ENCODE measurements at regions not wholly inside any gene's neighbourhood (a gene's known extent, or its start where the extent isn't known, plus 50 kb on each side); places are given as distances from the start of the nearest gene placed in this dataset.
"Not testable (repeated sequence)": the region's sequence is repeated elsewhere in the genome, so short reads cannot be mapped to it uniquely, and the experiment has no call there.

- H3K36me3 ChIP-seq (ENCODE audit: control insufficient read depth in 3 of 3, insufficient read depth in 3 of 3, low read length in 3 of 3); H3K4me1 ChIP-seq (ENCODE audit: control insufficient read depth in 3 of 3, insufficient read depth in 3 of 3, low read length in 3 of 3); H3K4me3 ChIP-seq (ENCODE audit: low read length in 3 of 3); H3K27me3 ChIP-seq (ENCODE audit: control insufficient read depth in 3 of 3, insufficient read depth in 3 of 3, low read length in 3 of 3); H3K27ac ChIP-seq (ENCODE audit: low read depth, low read length); H3K9me3 ChIP-seq (ENCODE audit: control insufficient read depth in 3 of 3, low read length in 3 of 3); H3K9ac ChIP-seq (ENCODE audit: low read depth in 1 of 3, low read length in 3 of 3): not testable (repeated sequence)
These were observed 55.2 kb downstream of the GOLGA8B start for GRCh38 chr15:34528055-34528754.

- H3K9me3 ChIP-seq (ENCODE audit: control insufficient read depth in 3 of 3, low read length in 3 of 3); H3K9ac ChIP-seq (ENCODE audit: low read depth in 1 of 3, low read length in 3 of 3); H3K27me3 ChIP-seq (ENCODE audit: control insufficient read depth in 3 of 3, insufficient read depth in 3 of 3, low read length in 3 of 3); H3K36me3 ChIP-seq (ENCODE audit: control insufficient read depth in 3 of 3, insufficient read depth in 3 of 3, low read length in 3 of 3); H3K4me1 ChIP-seq (ENCODE audit: control insufficient read depth in 3 of 3, insufficient read depth in 3 of 3, low read length in 3 of 3); H3K27ac ChIP-seq (ENCODE audit: low read depth, low read length); H3K4me3 ChIP-seq (ENCODE audit: low read length in 3 of 3): not testable (repeated sequence)
These were observed 55.8 kb downstream of the GOLGA8B start for GRCh38 chr15:34527641-34528040.

GRCh38 chr15:34523849-34524248 is 59.6 kb downstream of the GOLGA8B start:
- not testable (repeated sequence) for H3K36me3 ChIP-seq (ENCODE audit: control insufficient read depth in 3 of 3, insufficient read depth in 3 of 3, low read length in 3 of 3); H3K9me3 ChIP-seq (ENCODE audit: control insufficient read depth in 3 of 3, low read length in 3 of 3); H3K4me1 ChIP-seq (ENCODE audit: control insufficient read depth in 3 of 3, insufficient read depth in 3 of 3, low read length in 3 of 3); H3K4me3 ChIP-seq (ENCODE audit: low read length in 3 of 3); H3K27ac ChIP-seq (ENCODE audit: low read depth, low read length); H3K27me3 ChIP-seq (ENCODE audit: control insufficient read depth in 3 of 3, insufficient read depth in 3 of 3, low read length in 3 of 3); H3K9ac ChIP-seq (ENCODE audit: low read depth in 1 of 3, low read length in 3 of 3)

GRCh38 chr15:34522601-34523000 is 60.9 kb downstream of the GOLGA8B start:
- not testable (repeated sequence) for H3K4me3 ChIP-seq (ENCODE audit: low read length in 3 of 3)

GRCh38 chr15:34521802-34522485 is 61.5 kb downstream of the GOLGA8B start:
- not testable (repeated sequence) for H3K9ac ChIP-seq (ENCODE audit: low read depth in 1 of 3, low read length in 3 of 3); H3K36me3 ChIP-seq (ENCODE audit: control insufficient read depth in 3 of 3, insufficient read depth in 3 of 3, low read length in 3 of 3); H3K27me3 ChIP-seq (ENCODE audit: control insufficient read depth in 3 of 3, insufficient read depth in 3 of 3, low read length in 3 of 3); H3K4me3 ChIP-seq (ENCODE audit: low read length in 3 of 3); H3K9me3 ChIP-seq (ENCODE audit: control insufficient read depth in 3 of 3, low read length in 3 of 3); H3K4me1 ChIP-seq (ENCODE audit: control insufficient read depth in 3 of 3, insufficient read depth in 3 of 3, low read length in 3 of 3); H3K27ac ChIP-seq (ENCODE audit: low read depth, low read length)

More at GRCh38 chr15:34522601-34523000, 60.9 kb downstream of the GOLGA8B start:
- H3K27ac ChIP-seq (ENCODE audit: low read depth, low read length); H3K36me3 ChIP-seq (ENCODE audit: control insufficient read depth in 3 of 3, insufficient read depth in 3 of 3, low read length in 3 of 3); H3K27me3 ChIP-seq (ENCODE audit: control insufficient read depth in 3 of 3, insufficient read depth in 3 of 3, low read length in 3 of 3); H3K9me3 ChIP-seq (ENCODE audit: control insufficient read depth in 3 of 3, low read length in 3 of 3); H3K4me1 ChIP-seq (ENCODE audit: control insufficient read depth in 3 of 3, insufficient read depth in 3 of 3, low read length in 3 of 3); H3K9ac ChIP-seq (ENCODE audit: low read depth in 1 of 3, low read length in 3 of 3): not testable (repeated sequence)

DNA sequence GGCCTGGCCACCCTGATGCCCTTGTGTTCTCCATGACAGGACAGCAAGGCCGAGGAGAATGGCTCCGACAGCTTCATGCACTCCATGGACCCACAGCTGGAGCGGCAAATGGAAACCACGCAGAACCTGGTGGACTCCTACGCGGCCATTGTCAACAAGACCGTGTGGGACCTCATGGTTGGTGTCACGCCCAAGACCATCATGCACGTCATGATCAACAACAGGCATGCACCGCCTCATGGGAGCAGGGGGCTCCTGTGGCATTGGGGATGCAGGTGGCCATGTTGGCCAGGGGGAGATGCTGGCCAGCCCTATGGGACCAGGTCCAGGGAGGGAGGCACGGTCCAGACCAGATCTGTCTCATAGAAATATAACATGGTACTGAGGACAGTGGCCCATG is 62.9 kb downstream of the GOLGA8B start:
- Histone ChIP-seq H3K36me3 (ENCODE audit: control insufficient read depth in 3 of 3, insufficient read depth in 3 of 3, low read length in 3 of 3) (no peaks in the 10 kb centered on the region), H3K4me3 (ENCODE audit: low read length in 3 of 3) (no peak overlapping the region), H3K27ac (ENCODE audit: low read depth, low read length) (no peak overlapping the region), H3K9ac (ENCODE audit: low read depth in 1 of 3, low read length in 3 of 3) (no peak overlapping the region), H3K27me3 (ENCODE audit: control insufficient read depth in 3 of 3, insufficient read depth in 3 of 3, low read length in 3 of 3) (no peaks in the 10 kb centered on the region), H3K9me3 (ENCODE audit: control insufficient read depth in 3 of 3, low read length in 3 of 3) (no peaks in the 10 kb centered on the region), H3K4me1 (ENCODE audit: control insufficient read depth in 3 of 3, insufficient read depth in 3 of 3, low read length in 3 of 3) (no peaks in the 10 kb centered on the region)

GRCh38 chr15:34520010-34520409 is 63.4 kb downstream of the GOLGA8B start:
- not testable (repeated sequence) for H3K4me1 ChIP-seq (ENCODE audit: control insufficient read depth in 3 of 3, insufficient read depth in 3 of 3, low read length in 3 of 3); H3K9ac ChIP-seq (ENCODE audit: low read depth in 1 of 3, low read length in 3 of 3); H3K27me3 ChIP-seq (ENCODE audit: control insufficient read depth in 3 of 3, insufficient read depth in 3 of 3, low read length in 3 of 3); H3K4me3 ChIP-seq (ENCODE audit: low read length in 3 of 3); H3K36me3 ChIP-seq (ENCODE audit: control insufficient read depth in 3 of 3, insufficient read depth in 3 of 3, low read length in 3 of 3); H3K9me3 ChIP-seq (ENCODE audit: control insufficient read depth in 3 of 3, low read length in 3 of 3); H3K27ac ChIP-seq (ENCODE audit: low read depth, low read length)

DNA sequence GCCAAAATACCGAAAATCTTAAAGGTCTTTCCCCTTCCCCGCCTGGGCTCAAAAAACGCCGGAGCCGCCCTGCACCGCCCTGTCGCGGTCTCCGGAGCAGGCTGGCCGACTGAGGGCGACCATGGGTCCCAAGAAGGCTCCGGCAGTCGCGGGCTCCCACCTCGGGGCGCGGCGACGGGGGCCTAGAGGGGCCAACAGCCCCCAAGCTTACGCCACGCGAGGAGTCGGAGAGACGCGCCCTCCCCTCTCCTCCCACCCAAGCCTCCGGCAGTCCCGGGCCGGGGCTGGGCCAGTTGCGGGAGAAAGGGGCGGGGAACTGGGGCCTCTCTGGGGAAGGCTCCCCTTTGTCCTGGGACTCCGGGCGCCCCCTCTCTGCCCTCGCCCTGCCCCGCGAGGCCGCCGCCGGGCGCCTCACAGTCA is 69.2 kb downstream of the GOLGA8B start:
- Histone ChIP-seq H3K4me3 (ENCODE audit: low read length in 3 of 3) (peak overlapping the region in 2 of 3 donors; percentile 66 to 75), H3K27ac (ENCODE audit: low read depth, low read length) (no peak overlapping the region), H3K4me1 (ENCODE audit: control insufficient read depth in 3 of 3, insufficient read depth in 3 of 3, low read length in 3 of 3) (peaks cover 0 to 3% (median 3%) of the 10 kb centered on the region in 3 donors), H3K9me3 (ENCODE audit: control insufficient read depth in 3 of 3, low read length in 3 of 3) (no peaks in the 10 kb centered on the region), H3K9ac (ENCODE audit: low read depth in 1 of 3, low read length in 3 of 3) (peak overlapping the region in 2 of 3 donors; percentile 72 to 81), H3K27me3 (ENCODE audit: control insufficient read depth in 3 of 3, insufficient read depth in 3 of 3, low read length in 3 of 3) (peaks cover 0 to 6% (median 3%) of the 10 kb centered on the region in 3 donors), H3K36me3 (ENCODE audit: control insufficient read depth in 3 of 3, insufficient read depth in 3 of 3, low read length in 3 of 3) (no peaks in the 10 kb centered on the region)

- peaks cover 0 to 6% (median 3%) of the 10 kb centered on the region in 3 donors for H3K27me3 ChIP-seq (ENCODE audit: control insufficient read depth in 3 of 3, insufficient read depth in 3 of 3, low read length in 3 of 3)
- H3K4me1 ChIP-seq (ENCODE audit: control insufficient read depth in 3 of 3, insufficient read depth in 3 of 3, low read length in 3 of 3), result peaks cover 0 to 3% (median 3%) of the 10 kb centered on the region in 3 donors
- H3K9ac ChIP-seq (ENCODE audit: low read depth in 1 of 3, low read length in 3 of 3), result no peak overlapping the region
- H3K9me3 ChIP-seq (ENCODE audit: control insufficient read depth in 3 of 3, low read length in 3 of 3), result no peaks in the 10 kb centered on the region
- H3K36me3 ChIP-seq (ENCODE audit: control insufficient read depth in 3 of 3, insufficient read depth in 3 of 3, low read length in 3 of 3), result no peaks in the 10 kb centered on the region
- no peak overlapping the region for H3K27ac ChIP-seq (ENCODE audit: low read depth, low read length)
- no peak overlapping the region for H3K4me3 ChIP-seq (ENCODE audit: low read length in 3 of 3)
These were observed 70.8 kb downstream of the GOLGA8B start for GRCh38 chr15:34512628-34513027.

- Histone ChIP-seq H3K36me3 (ENCODE audit: control insufficient read depth in 3 of 3, insufficient read depth in 3 of 3, low read length in 3 of 3) (no peaks in the 10 kb centered on the region), H3K9me3 (ENCODE audit: control insufficient read depth in 3 of 3, low read length in 3 of 3) (no peaks in the 10 kb centered on the region), H3K4me3 (ENCODE audit: low read length in 3 of 3) (no peak overlapping the region), H3K4me1 (ENCODE audit: control insufficient read depth in 3 of 3, insufficient read depth in 3 of 3, low read length in 3 of 3) (no peaks in the 10 kb centered on the region), H3K27me3 (ENCODE audit: control insufficient read depth in 3 of 3, insufficient read depth in 3 of 3, low read length in 3 of 3) (peaks cover 0 to 19% (median 15%) of the 10 kb centered on the region in 3 donors), H3K9ac (ENCODE audit: low read depth in 1 of 3, low read length in 3 of 3) (no peak overlapping the region), H3K27ac (ENCODE audit: low read depth, low read length) (no peak overlapping the region)
These were observed 63.5 kb upstream of the GOLGA8A start for GRCh38 chr15:34501131-34501530.
